ENCODE measurements at regions not wholly inside any gene's neighbourhood (a gene's known extent, or its start where the extent isn't known, plus 50 kb on each side); places are given as distances from the start of the nearest gene placed in this dataset.
A peak's percentile ranks its signal among the peaks of the same experiment; 100 is the strongest.
"Not testable (repeated sequence)": the region's sequence is repeated elsewhere in the genome, so short reads cannot be mapped to it uniquely, and the experiment has no call there.

- WGBS, 4 donors: 79 to 87% (median 82%) methylated on average over 7 to 9 of the region's 9 CpGs
- TF ChIP-seq CTCF (IDR thresholded peaks at IDR 0.05) (no peak), POLR2A (IDR thresholded peaks at IDR 0.05) (no peak)
- intact Hi-C loops (cut with DNase I): no loop called here
- Histone ChIP-seq H3K27ac (no peak overlapping the region), H3K27me3 (no peaks in the 10 kb centered on the region), H3K4me1 (replicated peaks in 1 of 2) (no peaks in the 10 kb centered on the region), H3K9me3 (replicated peaks in 1 of 3) (no peaks in the 10 kb centered on the region), H3K36me3 (replicated peaks in 1 of 2) (no peaks in the 10 kb centered on the region), H3K4me3 (no peak overlapping the region)
- peak in 2 of 7 donors; percentile 5 to 34 for DNase-seq
Measured at GRCh38 chr22:44569561-44569991, 71.5 kb upstream of the RTL6 start.

- TF ChIP-seq CTCF (IDR thresholded peaks at IDR 0.05): peak; percentile 19 to 55 (median 45)
- TF ChIP-seq POLR2A (IDR thresholded peaks at IDR 0.05): no peak
- peak in 6 of 7 donors; percentile 31 to 73 (median 48) for DNase-seq
- WGBS, 4 donors: 58 to 62% (median 59%) methylated on average over 5 to 8 of the region's 8 CpGs
- Histone ChIP-seq H3K36me3 (replicated peaks in 1 of 2) (no peaks in the 10 kb centered on the region), H3K27me3 (no peaks in the 10 kb centered on the region), H3K27ac (no peak overlapping the region), H3K9me3 (replicated peaks in 1 of 3) (peaks cover 0 to 4% (median 0%) of the 10 kb centered on the region in 3 donors), H3K4me1 (replicated peaks in 1 of 2) (no peaks in the 10 kb centered on the region), H3K4me3 (no peak overlapping the region)
- intact Hi-C loops (cut with DNase I): no loop called here
Measured at GRCh38 chr22:44567846-44568493, 69.9 kb upstream of the RTL6 start.

GRCh38 chr22:44567378-44567841 is 69.4 kb upstream of the RTL6 start:
- H3K27me3 ChIP-seq; H3K36me3 ChIP-seq (replicated peaks in 1 of 2); H3K4me1 ChIP-seq (replicated peaks in 1 of 2); H3K4me3 ChIP-seq; H3K27ac ChIP-seq; intact Hi-C loops (cut with DNase I); H3K9me3 ChIP-seq (replicated peaks in 1 of 3): not testable (repeated sequence)
- WGBS, 4 donors: 77 to 89% (median 83%) methylated on average over 3 to 8 of the region's 8 CpGs
- peak in 2 of 7 donors; percentile 22 to 45 for DNase-seq

- WGBS, 4 donors: 87 to 92% (median 88%) methylated on average over 16 to 17 of the region's 17 CpGs
- Histone ChIP-seq H3K36me3 (replicated peaks in 1 of 2) (no peaks in the 10 kb centered on the region), H3K27me3 (no peaks in the 10 kb centered on the region), H3K4me3 (no peak overlapping the region), H3K4me1 (replicated peaks in 1 of 2) (no peaks in the 10 kb centered on the region), H3K27ac (no peak overlapping the region), H3K9me3 (replicated peaks in 1 of 3) (peaks cover 0 to 4% (median 0%) of the 10 kb centered on the region in 3 donors)
- intact Hi-C loops (cut with DNase I): no loop called here
- peak in 2 of 7 donors; percentile 6 to 33 for DNase-seq
- TF ChIP-seq POLR2A (IDR thresholded peaks at IDR 0.05): no peak
- TF ChIP-seq CTCF (IDR thresholded peaks at IDR 0.05): no peak
Measured at GRCh38 chr22:44566911-44567310, 68.9 kb upstream of the RTL6 start.

GRCh38 chr22:44562651-44563050 is 64.6 kb upstream of the RTL6 start:
- H3K4me1 ChIP-seq (replicated peaks in 1 of 2); intact Hi-C loops (cut with DNase I); H3K36me3 ChIP-seq (replicated peaks in 1 of 2); H3K27ac ChIP-seq; H3K9me3 ChIP-seq (replicated peaks in 1 of 3); H3K27me3 ChIP-seq; H3K4me3 ChIP-seq: not testable (repeated sequence)
- DNase-seq: peak in 1 of 7 donors; percentile 5
- whole genome bisulfite sequencing, 4 donors: 86 to 89% (median 87%) methylated on average over 7 of the region's 7 CpGs
